ENCODE measurements at regions not wholly inside any gene's neighbourhood (a gene's known extent, or its start where the extent isn't known, plus 50 kb on each side); places are given as distances from the start of the nearest gene placed in this dataset.

DNA sequence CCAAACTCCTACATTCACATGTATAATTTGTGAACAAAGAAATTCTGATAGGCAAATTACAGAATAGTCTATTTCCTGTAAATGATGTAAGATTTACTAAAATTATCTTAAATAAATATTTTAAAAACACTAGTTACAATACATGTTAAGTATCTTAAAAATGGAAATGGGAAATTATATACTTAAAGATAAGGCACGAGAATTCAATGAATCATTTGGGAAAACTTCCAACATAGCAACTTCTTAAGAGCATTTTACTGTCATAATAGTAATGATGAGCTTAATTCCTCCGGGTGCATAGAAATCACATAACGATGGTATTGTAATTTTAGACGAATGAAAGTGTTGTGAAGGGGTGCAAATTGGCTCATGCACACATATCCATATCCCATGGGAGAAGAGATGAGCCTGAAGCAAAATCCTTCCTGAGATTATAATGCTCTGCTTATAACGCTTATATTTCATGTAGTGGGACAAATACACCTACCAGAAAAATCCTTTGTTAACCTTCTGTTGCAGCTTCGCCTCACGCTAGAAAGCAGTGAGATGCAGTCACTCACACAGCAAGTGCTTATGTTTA is 873.5 kb downstream of the PDHA2 start:
- no peak for DNase-seq

DNA sequence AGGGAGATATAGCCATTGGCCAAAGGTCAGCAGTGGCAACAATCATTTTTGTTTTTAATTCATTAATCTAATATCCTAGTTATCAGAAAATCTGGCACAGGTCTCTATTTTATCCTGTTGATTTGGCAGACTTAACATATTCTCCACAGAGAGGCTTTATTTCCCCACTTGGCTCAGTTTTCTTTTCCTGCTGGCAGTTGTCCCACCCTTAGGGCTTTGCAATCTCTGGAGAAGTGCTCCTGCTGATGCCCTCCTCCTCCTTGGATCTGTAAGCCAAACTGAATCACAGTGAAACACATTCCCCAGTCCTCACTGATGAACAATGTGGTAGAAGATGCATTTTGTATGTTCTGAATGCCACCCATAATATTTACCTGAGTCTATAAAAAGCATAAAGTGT is 889.7 kb downstream of the PDHA2 start:
- DNase-seq: no peak

- DNase-seq: no peak
These were observed 890.5 kb downstream of the PDHA2 start for GRCh38 chr4:96730432-96730831.

GRCh38 chr4:96736352-96736889 is 896.5 kb downstream of the PDHA2 start:
- DNase-seq: no peak

- no peak for DNase-seq
These were observed 899.2 kb downstream of the PDHA2 start for GRCh38 chr4:96739101-96739500.

GRCh38 chr4:96742332-96743014 is 902.6 kb downstream of the PDHA2 start:
- no peak for DNase-seq

DNA sequence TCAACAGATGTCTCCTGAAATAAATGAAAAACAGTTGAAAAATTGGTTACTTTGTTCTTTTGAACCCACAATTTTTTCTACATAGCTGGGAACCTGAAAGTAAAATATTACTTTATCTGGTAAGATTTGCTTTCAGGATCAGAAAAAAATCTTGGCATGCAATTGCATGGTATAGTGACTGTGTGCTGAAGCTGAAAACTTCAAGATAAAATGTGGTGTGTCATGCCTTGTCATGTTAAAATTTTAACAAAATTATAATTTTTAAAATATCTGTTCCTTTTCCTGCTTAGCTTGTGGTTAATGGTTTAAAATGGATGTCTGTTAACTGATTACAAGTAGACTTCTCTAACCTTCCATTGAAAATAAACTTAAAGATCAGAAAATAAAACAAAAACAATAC is 904.8 kb downstream of the PDHA2 start:
- no peak for DNase-seq

DNA sequence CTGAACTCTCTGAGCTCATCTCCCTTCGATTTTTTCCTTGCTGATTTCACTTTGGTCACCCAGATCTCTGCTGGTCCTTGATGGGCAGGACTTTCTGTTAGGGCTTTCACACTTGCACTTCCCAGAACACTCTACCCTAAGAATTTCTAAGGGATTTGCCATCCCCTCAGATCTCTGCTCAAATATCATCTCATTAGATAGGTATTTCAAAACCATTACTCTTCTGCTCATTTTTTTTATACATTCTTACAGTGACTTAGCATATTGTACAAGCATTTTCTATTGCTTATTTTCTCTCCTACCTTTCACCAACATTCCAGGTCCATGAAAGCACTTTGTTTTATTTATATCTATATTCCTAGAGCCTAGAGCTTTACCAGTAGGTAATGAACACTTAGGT is 913.3 kb downstream of the PDHA2 start:
- DNase-seq: no peak

DNA sequence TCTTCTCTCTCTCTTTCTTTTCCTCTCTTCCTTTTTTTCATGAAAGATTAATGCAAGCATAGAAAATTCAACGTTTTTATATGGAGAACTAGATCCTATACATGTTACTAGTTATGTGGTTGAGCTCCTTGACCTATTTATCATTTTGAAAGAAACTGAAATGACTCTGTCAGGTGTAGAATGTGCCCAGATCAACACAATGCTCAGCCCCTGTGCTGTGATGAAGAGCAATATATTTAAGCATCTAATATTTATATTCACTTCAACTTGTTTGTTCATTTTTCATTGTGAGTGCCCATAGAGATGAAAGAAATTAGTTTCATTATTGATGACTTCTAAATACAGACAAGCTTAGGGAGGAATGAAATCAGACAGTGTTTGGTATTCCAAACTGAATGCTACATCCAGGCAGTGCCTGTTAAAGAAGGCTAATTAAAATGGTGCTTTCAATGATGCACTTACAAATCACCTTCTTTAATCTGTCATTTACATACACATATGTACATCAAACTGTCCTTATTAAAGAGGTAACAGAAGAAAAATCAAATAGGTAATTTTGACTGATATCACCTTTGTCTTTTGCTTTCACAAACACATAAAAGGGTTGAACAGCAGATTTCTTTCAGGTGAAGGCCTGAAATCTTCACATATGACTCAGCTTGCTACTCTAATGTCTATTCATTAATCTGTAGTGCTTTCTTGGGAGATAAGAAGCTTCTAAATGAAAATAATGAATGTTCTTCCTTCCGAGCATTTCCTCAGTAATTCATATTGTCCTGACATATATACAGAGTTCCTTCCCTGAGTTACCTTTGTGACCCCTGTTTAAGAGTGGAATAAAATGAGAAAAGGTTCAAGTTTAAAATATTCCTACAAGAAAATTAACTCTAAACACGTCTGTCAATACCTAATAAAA is 915.9 kb downstream of the PDHA2 start:
- no peak for DNase-seq

DNA sequence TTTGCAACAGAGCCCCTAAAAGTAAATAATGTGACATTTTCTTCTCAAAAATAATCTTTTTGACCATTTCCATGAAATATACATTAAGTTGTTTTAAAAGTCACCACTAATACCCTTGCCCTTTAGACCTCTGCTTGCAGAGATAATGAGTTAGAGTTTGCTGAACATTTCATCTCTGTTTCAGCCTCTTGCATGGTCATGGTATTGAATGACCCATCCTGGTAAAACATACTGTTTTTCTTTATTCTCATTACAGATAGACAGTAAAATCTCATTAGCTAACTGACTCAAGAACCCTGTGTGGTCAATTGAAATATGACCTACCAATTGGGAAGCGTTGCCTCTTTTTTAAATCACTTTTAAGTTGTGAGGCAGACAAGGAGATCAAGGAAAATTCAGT is 916.7 kb downstream of the PDHA2 start:
- no peak for DNase-seq

GRCh38 chr4:96763546-96763945 is 923.7 kb downstream of the PDHA2 start:
- DNase-seq: no peak

DNA sequence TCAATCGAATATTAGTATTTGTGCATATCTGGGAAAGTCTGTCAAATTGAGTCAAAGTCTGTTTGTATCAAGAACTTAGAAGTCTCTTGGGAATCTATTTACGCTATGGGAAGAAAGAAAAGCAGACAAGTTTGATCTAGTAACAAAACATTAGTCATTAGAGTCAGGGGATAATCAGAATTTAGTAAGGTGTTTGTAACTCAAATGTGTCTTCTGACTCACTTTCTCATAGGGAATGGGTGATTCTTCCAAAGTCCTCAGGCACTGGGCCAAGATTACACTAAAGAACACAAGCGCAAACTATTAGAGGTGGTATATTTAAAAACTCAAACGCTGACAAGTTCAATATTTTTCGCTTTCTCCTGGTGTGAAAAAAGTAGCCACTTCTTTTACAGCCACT is 926.5 kb downstream of the PDHA2 start:
- DNase-seq: no peak

- no peak for DNase-seq
These were observed 928.1 kb downstream of the PDHA2 start for GRCh38 chr4:96767815-96768480.

DNA sequence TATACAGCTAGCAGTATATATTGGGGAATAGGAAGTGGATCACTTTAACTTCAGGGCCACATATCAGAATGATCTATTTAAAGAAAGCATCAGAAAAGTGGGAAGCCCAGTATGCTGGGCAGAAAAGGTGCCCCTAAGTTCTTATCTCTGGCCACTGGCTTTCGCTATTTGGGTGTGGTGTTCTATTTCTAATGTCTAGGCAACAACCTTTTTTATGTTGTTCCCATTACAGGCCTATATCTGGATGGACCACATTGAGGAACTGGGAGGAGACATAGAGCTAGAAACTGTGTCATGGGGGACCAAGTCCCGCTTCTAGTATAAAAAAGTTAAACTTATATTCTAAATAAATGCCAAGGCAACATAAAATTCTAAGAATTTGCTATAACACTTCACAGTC is 935.6 kb downstream of the PDHA2 start:
- no peak for DNase-seq

GRCh38 chr4:96776920-96777527 is 937.1 kb downstream of the PDHA2 start:
- no peak for DNase-seq

DNA sequence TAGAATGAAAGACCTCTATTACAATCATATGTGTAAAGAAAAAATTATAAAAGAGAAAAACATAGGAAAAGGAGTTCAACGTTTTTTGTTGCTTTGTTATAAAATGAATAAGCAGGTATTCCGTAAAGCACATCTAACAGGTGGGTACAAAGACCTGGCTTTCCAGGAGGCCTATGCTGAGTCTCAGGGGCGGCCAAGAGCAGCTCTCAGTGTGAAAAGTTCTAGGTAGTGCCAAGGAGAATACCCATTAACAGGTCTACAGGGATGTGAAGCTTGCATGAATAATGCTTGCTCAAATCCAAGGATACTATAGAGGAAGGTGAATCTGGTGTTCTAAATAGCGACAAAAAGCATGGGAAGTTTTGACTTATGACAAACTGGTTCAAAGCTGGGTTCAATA is 944.4 kb downstream of the PDHA2 start:
- DNase-seq: no peak

DNA sequence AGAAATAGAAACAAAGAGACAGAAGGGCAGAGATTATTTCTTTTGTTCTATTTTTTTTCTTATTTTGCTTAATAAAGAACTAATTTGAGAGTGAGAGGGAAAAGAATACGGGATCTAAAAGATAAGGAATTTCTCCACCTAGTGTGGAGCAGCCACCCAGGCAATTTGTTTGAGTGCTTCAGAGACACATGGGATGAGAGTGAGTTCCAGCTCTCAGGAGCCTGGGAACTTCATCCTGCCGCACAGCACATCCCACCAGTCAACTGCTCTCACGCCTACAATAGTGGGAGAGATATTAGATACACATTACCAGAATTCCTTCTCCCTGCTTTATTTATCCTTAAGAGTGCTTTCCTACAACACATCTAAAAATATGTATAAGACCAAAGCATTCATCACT is 946.4 kb downstream of the PDHA2 start:
- DNase-seq: no peak

DNA sequence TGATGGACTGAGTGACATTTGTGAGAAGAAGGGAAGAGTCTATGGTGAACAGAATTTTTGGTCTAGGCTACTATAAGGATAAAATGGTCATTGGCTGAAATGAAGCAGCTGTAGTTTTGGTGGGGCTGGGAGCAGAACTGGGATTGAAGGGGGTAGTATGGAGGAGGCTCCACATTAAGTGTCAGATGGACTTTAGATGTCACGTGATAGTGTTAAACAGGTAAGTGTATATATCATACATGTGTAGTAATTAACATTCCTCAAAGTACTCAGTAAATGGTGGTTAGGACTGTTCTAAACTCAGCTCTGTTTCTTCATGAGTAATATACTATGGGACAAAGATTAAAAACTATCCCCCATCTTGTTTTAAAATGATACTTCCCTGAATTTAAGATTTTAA is 947.9 kb downstream of the PDHA2 start:
- no peak for DNase-seq

GRCh38 chr4:96809563-96809962 is 969.7 kb downstream of the PDHA2 start:
- DNase-seq: no peak

DNA sequence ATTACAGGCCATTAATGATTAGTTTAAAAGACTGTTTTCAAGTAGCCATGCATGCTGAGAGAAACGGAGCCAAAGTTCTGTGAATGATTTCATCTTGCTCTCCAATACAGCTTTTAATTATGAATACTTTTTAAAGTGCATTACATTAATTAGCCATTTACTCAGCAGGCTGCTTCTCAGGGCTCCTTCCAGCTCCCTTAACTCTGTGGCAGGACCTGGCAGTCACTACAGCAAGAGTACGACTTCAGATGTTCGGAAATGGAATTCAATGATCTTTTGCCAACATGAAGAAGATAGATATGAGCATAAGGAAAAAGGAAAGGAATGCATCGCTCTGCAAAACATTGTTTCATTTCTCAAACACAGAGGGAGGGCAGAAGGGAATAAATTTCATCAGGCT is 987.2 kb downstream of the PDHA2 start:
- no peak for DNase-seq

DNA sequence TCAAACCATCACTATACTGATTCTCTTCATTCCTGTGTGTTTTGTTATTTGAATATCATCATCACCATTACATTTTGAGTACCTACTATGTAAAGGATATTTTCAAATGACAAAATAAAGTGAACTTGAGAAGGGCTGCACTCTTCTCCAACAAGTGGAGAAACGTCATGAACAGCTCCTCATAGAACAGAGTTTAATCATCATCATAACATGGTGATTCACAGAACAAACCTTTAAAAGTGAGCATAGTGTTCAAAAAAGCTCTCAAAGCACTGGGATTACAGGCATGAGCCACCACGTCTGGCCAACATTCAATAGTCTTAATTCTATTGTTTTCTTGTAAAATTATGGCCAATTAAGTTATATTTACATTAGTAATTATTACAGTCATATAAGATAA is 993.9 kb downstream of the PDHA2 start:
- DNase-seq: no peak

DNA sequence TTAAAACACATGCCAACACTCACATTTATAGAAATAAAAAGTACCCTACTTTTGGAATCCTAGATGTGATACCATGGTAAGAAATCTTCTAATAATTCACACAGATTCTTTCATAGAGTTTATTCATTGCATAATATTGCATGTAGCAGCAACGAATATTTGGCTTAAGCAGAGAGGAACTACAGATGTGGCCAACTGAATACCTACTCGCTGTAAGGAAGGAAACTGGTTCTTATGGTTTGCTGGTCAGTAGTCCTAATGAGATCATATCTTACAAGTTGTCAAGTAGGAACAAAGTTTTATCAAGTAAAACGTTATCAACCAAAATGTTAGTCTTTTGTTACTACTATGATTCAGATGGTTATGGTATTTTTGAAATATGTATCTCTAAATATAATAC is 996.1 kb downstream of the PDHA2 start:
- no peak for DNase-seq

GRCh38 chr4:96839441-96839840 is 999.5 kb downstream of the PDHA2 start:
- no peak for DNase-seq
